Left lung (tissue), 4 donors: ENCODE measurements at regions not wholly inside any gene's neighbourhood (a gene's known extent, or its start where the extent isn't known, plus 50 kb on each side); places are given as distances from the start of the nearest gene placed in this dataset.

Experiments
- ATAC-seq: fragments of 200-7000 bp; cut with Tn5 transposase; one replicate; pipeline ENCODE4 v1.9.1; 2020; ENCODE audit warnings: moderate library complexity
- DNase-seq, 4 donors: peaks; one replicate each; pipeline ENCODE4 v3.0.0-alpha.2; 2013 to 2020
- H3K27ac ChIP-seq, 2 donors: fragments of 200-600 bp; sonication (generic) in 1 of 2; one replicate each; pipeline versions ENCODE4 v1.5.0 to v1.8.0; 2020 to 2021
- H3K27me3 ChIP-seq, 2 donors: fragments of 200-600 bp; sonication (generic) in 1 of 2; one replicate each; pipeline versions ENCODE4 v1.5.0 to v1.8.0; 2020 to 2021
- H3K36me3 ChIP-seq, 2 donors: fragments of 200-600 bp; sonication (generic) in 1 of 2; one replicate each; pipeline versions ENCODE4 v1.5.0 to v1.8.0; 2020 to 2021
- H3K4me1 ChIP-seq, 2 donors: fragments of 200-600 bp; one replicate each; pipeline ENCODE4 v1.8.0; 2021
- H3K4me3 ChIP-seq, 2 donors: fragments of 200-600 bp; sonication (generic) in 1 of 2; one replicate each; pipeline versions ENCODE4 v1.5.0 to v1.8.0; 2020 to 2021; ENCODE audit warnings: mild to moderate bottlenecking in 1 of 2
- H3K9me3 ChIP-seq, 2 donors: fragments of 200-600 bp; sonication (generic) in 1 of 2; one replicate each; pipeline versions ENCODE4 v1.5.0 to v1.8.0; 2020 to 2021
- CTCF ChIP-seq, 2 donors: fragments of 200-600 bp; sonication (generic) in 1 of 2; IDR thresholded peaks; one replicate each; pipeline versions ENCODE4 v1.5.0 to v1.8.0; 2021; ENCODE audit warnings: antibody characterized with exemption in 2 of 2
- intact Hi-C, 2 donors: fragments of 100-400 bp; cut with DNase I; formaldehyde crosslinking; loops; one replicate each; pipeline versions ENCODE4 v1.11.2 to v1.14.2; 2022
- donor health status: DM: no; HTN: yes; CAD: no.
- donor health status: DM: no; HTN: no; CAD: no.

GRCh38 chr15:77557564-77557963, 75.1 kb downstream of the LINGO1 start:
- Histone ChIP-seq H3K36me3 (no peaks in the 10 kb centered on the region), H3K9me3 (no peaks in the 10 kb centered on the region), H3K4me1 (no peaks in the 10 kb centered on the region), H3K27me3 (no peaks in the 10 kb centered on the region), H3K27ac (no peak overlapping the region), H3K4me3 (no peak overlapping the region)
- TF ChIP-seq CTCF (IDR thresholded peaks at IDR 0.05) = no peak
- intact Hi-C loops = no loop called here
- ATAC-seq = no peak
- DNase-seq = no peak

GRCh38 chr15:77557144-77557543, 75.6 kb downstream of the LINGO1 start:
- H3K9me3 ChIP-seq = no peaks in the 10 kb centered on the region
- no peaks in the 10 kb centered on the region for H3K36me3 ChIP-seq
- no peaks in the 10 kb centered on the region for H3K27me3 ChIP-seq
- intact Hi-C loops = no loop called here
- no peak overlapping the region for H3K27ac ChIP-seq
- H3K4me3 ChIP-seq = no peak overlapping the region
- H3K4me1 ChIP-seq = no peaks in the 10 kb centered on the region
- DNase-seq (peak in 1 of 4 donors; percentile 73), ATAC-seq (no peak)
- no peak for TF ChIP-seq CTCF (IDR thresholded peaks at IDR 0.05)

- no peak overlapping the region for H3K27ac ChIP-seq
- no peak for ATAC-seq
- intact Hi-C loops = no loop called here
These were observed 76.1 kb downstream of the LINGO1 start for GRCh38 chr15:77556622-77557021.

GRCh38 chr15:77555232-77555631, 77.5 kb downstream of the LINGO1 start:
- H3K4me3 ChIP-seq = no peak overlapping the region
- TF ChIP-seq CTCF (IDR thresholded peaks at IDR 0.05) = no peak
- H3K9me3 ChIP-seq = no peaks in the 10 kb centered on the region
- no peaks in the 10 kb centered on the region for H3K27me3 ChIP-seq
- H3K4me1 ChIP-seq = no peaks in the 10 kb centered on the region
- no peak overlapping the region for H3K27ac ChIP-seq
- no peaks in the 10 kb centered on the region for H3K36me3 ChIP-seq
- peak in 1 of 4 donors; percentile 45 for DNase-seq
- no peak for ATAC-seq
- intact Hi-C loops = no loop called here

More at GRCh38 chr15:77556622-77557021, 76.1 kb downstream of the LINGO1 start:
- DNase-seq = no peak
- no peak for TF ChIP-seq CTCF (IDR thresholded peaks at IDR 0.05)
- Histone ChIP-seq H3K9me3 (no peaks in the 10 kb centered on the region), H3K4me1 (no peaks in the 10 kb centered on the region), H3K27me3 (no peaks in the 10 kb centered on the region), H3K36me3 (no peaks in the 10 kb centered on the region), H3K4me3 (no peak overlapping the region)

GRCh38 chr15:77554306-77555080, 78.2 kb downstream of the LINGO1 start:
- Histone ChIP-seq H3K4me3 (no peak overlapping the region), H3K4me1 (no peaks in the 10 kb centered on the region), H3K27ac (no peak overlapping the region), H3K36me3 (no peaks in the 10 kb centered on the region), H3K27me3 (no peaks in the 10 kb centered on the region), H3K9me3 (no peaks in the 10 kb centered on the region)
- intact Hi-C loops = no loop called here
- ATAC-seq (no peak), DNase-seq (peak in 1 of 4 donors; percentile 45)
- TF ChIP-seq CTCF (IDR thresholded peaks at IDR 0.05) = no peak
